Common myeloid progenitor, CD34-positive (primary cell): ENCODE measurements at regions not wholly inside any gene's neighbourhood (a gene's known extent, or its start where the extent isn't known, plus 50 kb on each side); places are given as distances from the start of the nearest gene placed in this dataset.

Source experiments
- CTCF ChIA-PET: fragments of 350-600 bp; sonication (Branson Sonifier 250); formaldehyde crosslinking; loops from one replicate; lab custom pipeline; 2021; ENCODE audit warnings: antibody characterized with exemption; lab: Charles Lee
- POLR2A ChIA-PET: fragments of 350-600 bp; sonication (Branson Sonifier 250); formaldehyde crosslinking; loops from one replicate; lab custom pipeline; 2021; ENCODE audit warnings: antibody characterized with exemption; lab: Charles Lee
- DNase-seq, 3 donors: peaks; one replicate each; pipeline versions ENCODE4 v3.0.0 to v3.0.0-alpha.2; 2013
- H3K27ac ChIP-seq, 2 experiments: 1 replicate in 1 of 2; 2 replicates in 1 of 2; pipeline ENCODE4 v1.7.0; 2013; ENCODE audit warnings: inconsistent platforms in 2 of 2, low read length in 2 of 2, mild to moderate bottlenecking in 2 of 2, low read depth in 1 of 2, moderate library complexity in 1 of 2; ENCODE audit not compliant: severe bottlenecking in 2 of 2, insufficient read depth in 1 of 2, poor library complexity in 1 of 2
- H3K27me3 ChIP-seq, 5 experiments: replicated peaks in 2 of 5; 1 replicate in 3 of 5; 2 replicates in 2 of 5; pipeline versions ENCODE4 v1.6.1 to v1.7.0; 2013; ENCODE audit warnings: low read length in 4 of 5, mild to moderate bottlenecking in 2 of 5, moderate library complexity in 2 of 5, inconsistent platforms in 1 of 5; ENCODE audit not compliant: insufficient read depth in 5 of 5, control insufficient read depth in 4 of 5
- H3K36me3 ChIP-seq, 4 experiments: 1 replicate in 2 of 4; 2 replicates in 2 of 4; pipeline versions ENCODE4 v1.6.1 to v1.7.0; 2013; ENCODE audit warnings: low read length in 3 of 4, control low read depth in 1 of 4, mild to moderate bottlenecking in 1 of 4; ENCODE audit not compliant: control insufficient read depth in 4 of 4, insufficient read depth in 4 of 4
- H3K4me1 ChIP-seq, 4 experiments: 1 replicate in 3 of 4; 2 replicates in 1 of 4; pipeline versions ENCODE4 v1.6.1 to v1.7.1; 2013; ENCODE audit warnings: low read length in 3 of 4, mild to moderate bottlenecking in 3 of 4, control low read depth in 1 of 4, inconsistent platforms in 1 of 4, moderate library complexity in 1 of 4; ENCODE audit not compliant: control insufficient read depth in 4 of 4, insufficient read depth in 4 of 4; ENCODE audit errors: control extremely low read depth in 1 of 4
- H3K4me3 ChIP-seq, 7 experiments: 1 replicate in 4 of 7; 2 replicates in 3 of 7; pipeline versions ENCODE4 v1.5.1 to v1.7.0; 2013; ENCODE audit warnings: mild to moderate bottlenecking in 7 of 7, low read length in 6 of 7, moderate library complexity in 6 of 7, inconsistent platforms in 2 of 7, low read depth in 2 of 7, control low read depth in 1 of 7; ENCODE audit not compliant: insufficient read depth in 4 of 7, control insufficient read depth in 1 of 7; ENCODE audit errors: extremely low read depth in 1 of 7
- H3K9me3 ChIP-seq, 5 experiments: 1 replicate in 4 of 5; 2 replicates in 1 of 5; pipeline versions ENCODE4 v1.6.1 to v1.7.1; 2013; ENCODE audit warnings: low read length in 4 of 5, mild to moderate bottlenecking in 2 of 5, inconsistent platforms in 1 of 5, low read depth in 1 of 5, moderate library complexity in 1 of 5; ENCODE audit not compliant: control insufficient read depth in 4 of 5, insufficient read depth in 2 of 5; ENCODE audit errors: control extremely low read depth in 1 of 5
- WGBS: methylation state at CpG from one replicate; pipeline ENCODE4 v1.1.5; 2013; ENCODE audit not compliant: insufficient coverage; 5-methylcytosine and 5-hydroxymethylcytosine counted together

DNA sequence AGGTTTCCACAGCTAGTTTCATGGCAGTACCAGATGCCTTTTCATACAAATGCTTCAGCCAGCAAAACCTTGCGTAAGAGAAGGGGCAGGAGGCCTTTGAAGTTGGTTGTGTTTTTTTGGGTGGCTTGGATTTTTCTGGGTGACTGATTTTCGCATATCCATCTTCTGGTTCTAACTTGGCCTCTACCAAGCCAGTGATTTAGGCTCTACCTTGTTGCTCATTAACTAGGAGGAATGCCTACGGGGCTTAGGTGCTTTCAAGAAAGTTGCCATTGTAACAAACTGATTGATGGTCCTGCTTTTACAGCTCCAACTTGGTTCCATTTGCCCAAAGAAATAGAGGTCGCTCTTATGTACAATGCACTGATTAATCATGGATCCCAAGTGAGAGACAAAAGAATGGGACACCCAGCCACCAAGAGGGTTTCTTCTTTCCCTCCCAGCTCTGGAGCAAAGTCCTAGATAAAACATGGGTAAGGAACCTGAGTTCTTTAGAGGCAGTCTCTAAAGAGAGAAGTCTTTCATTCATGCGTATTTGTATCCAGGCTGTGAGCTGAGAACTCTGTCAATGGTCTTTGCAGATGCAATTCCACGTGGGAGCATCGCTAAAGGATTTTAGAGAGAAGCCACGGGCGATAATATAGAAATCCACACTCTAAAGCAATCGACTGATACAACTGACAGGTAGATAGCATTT is 92.1 kb upstream of the FGFR2 start:
- POLR2A ChIA-PET: no interaction called here
- H3K9me3 ChIP-seq: no peaks in the 10 kb centered on the region
- no peaks in the 10 kb centered on the region for H3K4me1 ChIP-seq

GRCh38 chr10:121687095-121687813 is 89.0 kb upstream of the FGFR2 start:
- peaks cover 0 to 40% (median 6%) of the 10 kb centered on the region in 5 experiments for H3K27me3 ChIP-seq
- H3K36me3 ChIP-seq: no peaks in the 10 kb centered on the region
- DNase-seq: no peak
- POLR2A ChIA-PET: no interaction called here
- H3K4me3 ChIP-seq: no peak overlapping the region
- CTCF ChIA-PET: interaction anchor here (1.6 kb wide), 1 partner anchor 10 kb away, joined by 5 read pairs; no protein-coding TSS in a partner anchor
- H3K9me3 ChIP-seq: no peaks in the 10 kb centered on the region
- no peak overlapping the region for H3K27ac ChIP-seq
- H3K4me1 ChIP-seq: no peaks in the 10 kb centered on the region
- WGBS: 89% methylated on average over 9 of the region's 11 CpGs

More for the DNA sequence above, 92.1 kb upstream of the FGFR2 start:
- Histone ChIP-seq H3K27ac (no peak overlapping the region), H3K27me3 (peaks cover 0 to 41% (median 9%) of the 10 kb centered on the region in 5 experiments), H3K4me3 (no peak overlapping the region), H3K36me3 (no peaks in the 10 kb centered on the region)
- no peak for DNase-seq
- 97% methylated on average over 7 of the region's 10 CpGs for WGBS
- CTCF ChIA-PET: no interaction called here

DNA sequence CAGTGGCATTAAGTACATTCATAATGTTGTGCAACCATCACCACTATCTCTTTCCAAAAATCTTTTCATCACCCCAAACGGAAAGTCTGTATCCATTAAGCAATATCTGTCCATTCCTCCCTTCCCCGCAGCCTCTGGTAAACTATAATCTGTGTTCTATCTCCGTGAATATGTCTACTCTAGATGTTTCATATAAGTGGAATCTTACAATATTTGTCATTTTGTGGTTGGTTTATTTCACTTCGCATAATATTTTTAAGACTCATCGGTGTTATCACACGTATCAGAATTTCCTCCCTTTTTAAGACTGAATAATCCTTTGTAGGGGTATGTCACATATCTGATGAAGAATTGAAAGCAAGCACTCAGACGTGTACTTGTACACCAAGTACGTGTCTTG is 86.0 kb upstream of the FGFR2 start:
- 97% methylated on average over 5 of the region's 8 CpGs for WGBS
- Histone ChIP-seq H3K27ac (no peak overlapping the region), H3K4me1 (no peaks in the 10 kb centered on the region), H3K36me3 (no peaks in the 10 kb centered on the region), H3K27me3 (peaks cover 0 to 32% (median 2%) of the 10 kb centered on the region in 5 experiments), H3K4me3 (no peak overlapping the region), H3K9me3 (no peaks in the 10 kb centered on the region)
- DNase-seq: no peak
- POLR2A ChIA-PET: interaction anchor here (0.7 kb wide), 1 partner anchor 22 kb away, joined by 3 read pairs; no protein-coding TSS in a partner anchor
- CTCF ChIA-PET: no interaction called here

DNA sequence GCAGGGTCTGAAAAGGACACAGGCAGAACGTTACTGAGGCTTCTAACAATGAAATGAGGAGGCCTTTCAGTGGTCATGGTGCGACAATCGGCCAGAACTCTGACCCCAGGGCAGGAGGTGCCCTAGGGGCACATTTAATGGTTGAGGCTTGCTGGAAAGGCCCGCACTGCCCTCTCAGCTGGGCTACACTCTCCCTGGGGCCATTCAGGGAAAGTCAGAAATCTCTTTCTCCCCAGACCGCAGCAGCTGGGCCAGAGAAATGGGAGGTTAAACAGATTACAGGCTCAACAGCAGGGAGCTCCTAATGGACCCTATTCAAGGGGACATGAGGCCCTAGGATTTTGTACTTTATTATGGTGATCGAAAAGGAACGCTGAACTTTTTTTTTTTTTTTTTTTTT is 85.6 kb upstream of the FGFR2 start:
- ChIA-PET POLR2A (interaction anchor here (0.7 kb wide), 1 partner anchor 22 kb away, joined by 3 read pairs; no protein-coding TSS in a partner anchor), CTCF (no interaction called here)
- H3K36me3 ChIP-seq: no peaks in the 10 kb centered on the region
- peaks cover 0 to 31% (median 2%) of the 10 kb centered on the region in 5 experiments for H3K27me3 ChIP-seq
- 94% methylated on average over 5 of the region's 7 CpGs for WGBS
- no peak overlapping the region for H3K4me3 ChIP-seq
- no peak overlapping the region for H3K27ac ChIP-seq
- peaks cover 0 to 1% (median 0%) of the 10 kb centered on the region in 5 experiments for H3K9me3 ChIP-seq
- DNase-seq: no peak
- no peaks in the 10 kb centered on the region for H3K4me1 ChIP-seq

DNA sequence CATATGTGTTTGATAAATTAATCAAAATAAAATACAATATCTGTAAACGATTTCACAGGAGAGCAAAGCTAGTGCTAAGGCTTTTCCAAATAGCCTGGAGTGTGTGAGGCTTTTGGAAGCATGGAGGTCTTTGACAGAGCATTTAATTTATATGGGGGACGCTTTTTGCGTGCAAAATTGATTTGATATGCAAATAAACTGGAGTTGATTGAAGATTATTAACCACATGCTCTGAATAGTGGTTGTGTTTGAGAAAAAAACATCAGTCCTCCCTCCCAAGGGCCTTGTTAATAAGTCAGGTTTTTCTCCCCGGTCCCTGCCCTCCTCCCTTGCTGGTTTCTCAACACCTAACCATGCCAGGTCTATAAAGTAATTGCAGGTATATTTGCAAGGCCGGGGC is 85.1 kb upstream of the FGFR2 start:
- Histone ChIP-seq H3K27me3 (peaks cover 0 to 29% (median 2%) of the 10 kb centered on the region in 5 experiments), H3K9me3 (peaks cover 0 to 6% (median 3%) of the 10 kb centered on the region in 5 experiments), H3K4me3 (no peak overlapping the region), H3K27ac (no peak overlapping the region), H3K4me1 (no peaks in the 10 kb centered on the region), H3K36me3 (no peaks in the 10 kb centered on the region)
- POLR2A ChIA-PET: interaction anchor here (0.6 to 0.7 kb wide), 2 partner anchors 14 to 23 kb away, joined by 3 to 4 read pairs; no protein-coding TSS in a partner anchor
- WGBS: 100% methylated on average over 4 of the region's 5 CpGs
- CTCF ChIA-PET: no interaction called here
- DNase-seq: no peak

DNA sequence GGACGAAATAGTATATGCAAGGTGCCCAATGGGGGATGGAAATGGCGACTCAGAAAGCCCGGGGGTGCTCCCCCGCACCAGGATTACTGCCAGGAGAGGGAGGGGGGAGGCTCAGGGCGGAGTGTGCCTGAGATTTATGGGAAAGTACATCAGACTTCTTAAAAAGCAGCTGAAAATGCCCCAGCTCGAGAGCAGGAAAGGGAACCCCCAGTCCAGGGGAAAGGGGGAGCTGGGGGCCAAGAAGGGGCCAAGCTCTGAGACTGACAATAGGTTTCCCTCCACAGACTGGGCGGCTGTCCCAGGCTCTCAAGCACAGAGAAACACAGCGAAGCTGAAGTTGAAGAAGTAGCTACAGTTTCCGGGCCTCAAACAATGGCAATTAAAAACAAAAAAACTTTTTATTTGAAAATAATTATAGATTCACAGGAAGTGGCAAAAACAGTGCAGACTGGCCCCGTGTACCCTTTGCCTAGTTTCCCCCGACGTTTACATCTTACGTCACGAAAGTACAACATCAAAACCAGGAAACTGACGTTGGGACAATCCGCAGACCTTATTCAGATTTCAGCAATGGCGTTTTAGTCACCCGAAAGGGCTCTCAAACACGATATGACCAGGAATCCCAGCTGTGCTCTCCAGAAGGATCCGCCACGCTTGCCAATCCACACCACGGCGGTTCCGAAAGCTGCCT is 83.9 kb upstream of the FGFR2 start:
- 77% methylated on average over 18 of the region's 24 CpGs for WGBS
- POLR2A ChIA-PET: no interaction called here

More for the DNA sequence above, 83.9 kb upstream of the FGFR2 start:
- no peak for DNase-seq
- no peak overlapping the region for H3K27ac ChIP-seq
- no peaks in the 10 kb centered on the region for H3K36me3 ChIP-seq
- H3K27me3 ChIP-seq: peaks cover 0 to 18% (median 2%) of the 10 kb centered on the region in 5 experiments
- CTCF ChIA-PET: interaction anchor here (0.8 kb wide), 1 partner anchor 10 kb away, joined by 3 read pairs; no protein-coding TSS in a partner anchor
- H3K4me3 ChIP-seq: no peak overlapping the region
- peaks cover 0 to 10% (median 6%) of the 10 kb centered on the region in 5 experiments for H3K9me3 ChIP-seq
- H3K4me1 ChIP-seq: no peaks in the 10 kb centered on the region
